Testis (tissue), 2 donors: ENCODE measurements at regions not wholly inside any gene's neighbourhood (a gene's known extent, or its start where the extent isn't known, plus 50 kb on each side); places are given as distances from the start of the nearest gene placed in this dataset.

ENCODE experiments used
- POLR2A ChIP-seq: fragments of 450-650 bp; IDR thresholded peaks from one replicate; pipeline ENCODE4 v1.6.1; 2017; ENCODE audit warnings: antibody characterized with exemption, mild to moderate bottlenecking, moderate library complexity
- TF ChIP-seq, protein P1 (sequence below), 3 experiments: fragments of 450-650 bp in 2 of 3; fragments of 200-600 bp in 1 of 3; sonication (generic) in 1 of 3; IDR thresholded peaks; one replicate each; pipeline ENCODE4 v1.5.1; 2016 to 2019; ENCODE audit warnings: antibody characterized with exemption in 3 of 3, mild to moderate bottlenecking in 2 of 3, moderate library complexity in 1 of 3

DNA sequence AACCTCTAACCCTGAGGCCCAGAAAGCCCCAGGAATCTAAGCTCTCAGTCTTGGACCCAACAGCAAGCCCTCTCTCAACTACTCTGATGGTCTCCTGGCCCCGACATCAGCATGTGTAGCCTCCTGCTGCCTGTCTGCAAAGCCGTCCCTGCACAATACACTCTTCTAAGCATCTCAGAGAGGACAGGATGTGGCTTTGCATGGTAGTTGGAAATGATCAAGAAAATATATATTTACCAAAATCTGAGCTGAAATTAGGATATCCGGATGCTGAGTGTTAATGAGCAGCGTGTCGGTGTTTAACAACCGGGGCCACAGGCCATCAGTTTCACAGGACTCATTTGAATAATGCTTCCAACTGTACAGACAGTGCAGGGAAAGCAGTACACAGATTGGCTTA, 59.1 kb upstream of the SIM2 start:
- TF ChIP-seq, protein P1, sequence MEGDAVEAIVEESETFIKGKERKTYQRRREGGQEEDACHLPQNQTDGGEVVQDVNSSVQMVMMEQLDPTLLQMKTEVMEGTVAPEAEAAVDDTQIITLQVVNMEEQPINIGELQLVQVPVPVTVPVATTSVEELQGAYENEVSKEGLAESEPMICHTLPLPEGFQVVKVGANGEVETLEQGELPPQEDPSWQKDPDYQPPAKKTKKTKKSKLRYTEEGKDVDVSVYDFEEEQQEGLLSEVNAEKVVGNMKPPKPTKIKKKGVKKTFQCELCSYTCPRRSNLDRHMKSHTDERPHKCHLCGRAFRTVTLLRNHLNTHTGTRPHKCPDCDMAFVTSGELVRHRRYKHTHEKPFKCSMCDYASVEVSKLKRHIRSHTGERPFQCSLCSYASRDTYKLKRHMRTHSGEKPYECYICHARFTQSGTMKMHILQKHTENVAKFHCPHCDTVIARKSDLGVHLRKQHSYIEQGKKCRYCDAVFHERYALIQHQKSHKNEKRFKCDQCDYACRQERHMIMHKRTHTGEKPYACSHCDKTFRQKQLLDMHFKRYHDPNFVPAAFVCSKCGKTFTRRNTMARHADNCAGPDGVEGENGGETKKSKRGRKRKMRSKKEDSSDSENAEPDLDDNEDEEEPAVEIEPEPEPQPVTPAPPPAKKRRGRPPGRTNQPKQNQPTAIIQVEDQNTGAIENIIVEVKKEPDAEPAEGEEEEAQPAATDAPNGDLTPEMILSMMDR (IDR thresholded peaks at IDR 0.05), result no peak
- TF ChIP-seq POLR2A, result no peak
